Ascending aorta (tissue), 2 donors: ENCODE measurements at regions not wholly inside any gene's neighbourhood (a gene's known extent, or its start where the extent isn't known, plus 50 kb on each side); places are given as distances from the start of the nearest gene placed in this dataset.

Experiments
- DNase-seq, 2 donors: peaks; one replicate each; pipeline ENCODE4 v3.0.0-alpha.2; 2019; ENCODE audit warnings: low spot score in 2 of 2
- H3K27ac ChIP-seq, 2 donors: fragments of 200-600 bp; sonication (generic); one replicate each; pipeline ENCODE4 v1.5.1; 2016 to 2017; ENCODE audit warnings: mild to moderate bottlenecking in 1 of 2
- H3K27me3 ChIP-seq: fragments of 200-600 bp; sonication (generic); one replicate; pipeline ENCODE4 v1.5.1; 2017
- H3K36me3 ChIP-seq, 2 donors: fragments of 200-600 bp; sonication (generic); one replicate each; pipeline ENCODE4 v1.5.1; 2016
- H3K4me1 ChIP-seq, 2 donors: fragments of 200-600 bp; sonication (generic); one replicate each; pipeline ENCODE4 v1.5.1; 2016 to 2017; ENCODE audit warnings: mild to moderate bottlenecking in 1 of 2
- H3K4me3 ChIP-seq, 2 donors: fragments of 200-600 bp; sonication (generic); one replicate each; pipeline ENCODE4 v1.5.1; 2016 to 2017; ENCODE audit warnings: mild to moderate bottlenecking in 1 of 2
- H3K9me3 ChIP-seq, 2 donors: fragments of 200-600 bp; sonication (generic); one replicate each; pipeline ENCODE4 v1.5.1; 2016
- CTCF ChIP-seq, 3 experiments: fragments of 200-600 bp in 2 of 3; fragments of 450-650 bp in 1 of 3; sonication (generic) in 2 of 3; IDR thresholded peaks; one replicate each; pipeline ENCODE4 v1.5.1; 2016 to 2019; ENCODE audit warnings: antibody characterized with exemption in 3 of 3, mild to moderate bottlenecking in 1 of 3, moderate library complexity in 1 of 3
- intact Hi-C: fragments of 100-400 bp; cut with DNase I; formaldehyde crosslinking; loops from one replicate; pipeline ENCODE4 v1.15.1; 2023

DNA sequence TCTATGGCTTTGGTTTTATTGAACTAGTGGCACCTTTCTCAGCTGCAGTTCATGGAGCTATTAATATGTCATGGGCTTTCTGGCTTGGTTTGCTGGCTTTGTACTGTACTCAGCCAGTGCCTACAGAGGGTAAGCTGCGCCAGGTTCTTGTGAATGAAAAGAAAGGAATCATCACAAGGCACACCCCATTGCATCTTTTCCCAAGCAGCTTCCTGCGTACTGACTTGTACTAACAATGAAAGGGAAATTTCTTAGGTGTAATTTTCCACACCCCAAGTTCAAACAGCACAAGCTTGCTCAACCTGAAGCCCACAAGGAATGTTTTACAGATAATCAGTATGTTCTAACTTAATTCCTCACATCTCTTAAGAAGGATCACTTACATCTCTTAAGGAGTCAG is 78.0 kb upstream of the TNFSF18 start:
- Histone ChIP-seq H3K4me3 (no peak overlapping the region), H3K27ac (no peak overlapping the region), H3K36me3 (no peaks in the 10 kb centered on the region), H3K27me3 (no peaks in the 10 kb centered on the region), H3K4me1 (no peaks in the 10 kb centered on the region), H3K9me3 (no peaks in the 10 kb centered on the region)
- intact Hi-C loops = no loop called here
- no peak for TF ChIP-seq CTCF (IDR thresholded peaks at IDR 0.05)
- no peak for DNase-seq

- Histone ChIP-seq H3K27me3 (no peaks in the 10 kb centered on the region), H3K4me1 (peaks cover 0 to 5% of the 10 kb centered on the region in 2 donors), H3K36me3 (no peaks in the 10 kb centered on the region), H3K4me3 (no peak overlapping the region), H3K27ac (no peak overlapping the region), H3K9me3 (no peaks in the 10 kb centered on the region)
- intact Hi-C loops = no loop called here
- TF ChIP-seq CTCF (IDR thresholded peaks at IDR 0.05) = no peak
- DNase-seq = no peak
Measured at GRCh38 chr1:173127369-173128307, 76.9 kb upstream of the TNFSF18 start.

GRCh38 chr1:173126421-173126820 is 75.7 kb upstream of the TNFSF18 start:
- DNase-seq = no peak
- no peak overlapping the region for H3K27ac ChIP-seq
- H3K4me1 ChIP-seq = peaks cover 0 to 12% of the 10 kb centered on the region in 2 donors
- no peak overlapping the region for H3K4me3 ChIP-seq
- no peaks in the 10 kb centered on the region for H3K27me3 ChIP-seq
- TF ChIP-seq CTCF (IDR thresholded peaks at IDR 0.05) = no peak
- no peaks in the 10 kb centered on the region for H3K36me3 ChIP-seq
- H3K9me3 ChIP-seq = no peaks in the 10 kb centered on the region
- intact Hi-C loops = no loop called here

GRCh38 chr1:173122958-173123852 is 72.5 kb upstream of the TNFSF18 start:
- Histone ChIP-seq H3K27ac (peak overlapping the region; percentile 59 to 62), H3K4me3 (peak overlapping the region; percentile 33 to 52), H3K36me3 (no peaks in the 10 kb centered on the region), H3K9me3 (no peaks in the 10 kb centered on the region), H3K27me3 (no peaks in the 10 kb centered on the region), H3K4me1 (peaks cover 0 to 12% of the 10 kb centered on the region in 2 donors)
- peak; percentile 13 to 82 for DNase-seq
- no peak for TF ChIP-seq CTCF (IDR thresholded peaks at IDR 0.05)
- intact Hi-C loops = no loop called here

DNA sequence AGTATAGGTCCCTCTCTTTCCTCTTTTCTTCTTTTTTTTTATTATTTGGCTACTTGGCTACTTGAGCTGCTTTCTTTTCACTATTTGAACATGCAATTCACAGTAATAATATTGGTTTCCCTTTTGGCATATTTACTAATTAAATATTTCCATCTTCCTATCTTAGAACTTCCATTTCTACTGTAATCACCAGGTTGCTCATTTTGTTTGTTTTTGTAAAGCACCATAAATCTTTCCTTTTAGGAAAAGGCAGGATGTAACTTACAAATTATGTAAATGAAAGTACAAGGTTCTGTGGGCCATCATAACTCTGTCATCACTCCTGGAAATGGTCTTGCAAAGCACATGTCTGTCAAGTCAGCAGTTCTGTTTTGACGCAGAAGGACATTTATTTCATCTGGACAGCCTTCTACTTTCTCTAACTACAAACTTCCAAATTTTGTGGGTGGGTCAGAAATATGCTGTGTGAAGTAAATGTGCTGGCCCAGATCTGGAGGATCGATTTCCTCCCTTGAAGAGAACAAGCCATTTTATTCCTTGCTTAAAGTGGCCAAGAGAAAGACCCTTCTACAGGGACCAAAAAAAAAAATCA is 71.7 kb upstream of the TNFSF18 start:
- no peak for DNase-seq
- TF ChIP-seq CTCF (IDR thresholded peaks at IDR 0.05) = no peak
- Histone ChIP-seq H3K27ac (peak overlapping the region in 1 of 2 donors; percentile 62), H3K36me3 (no peaks in the 10 kb centered on the region), H3K9me3 (no peaks in the 10 kb centered on the region), H3K4me1 (peaks cover 0 to 12% of the 10 kb centered on the region in 2 donors), H3K27me3 (no peaks in the 10 kb centered on the region), H3K4me3 (peak overlapping the region in 1 of 2 donors; percentile 52)
- intact Hi-C loops = no loop called here
